Fibroblast of villous mesenchyme (primary cell): ENCODE measurements at regions not wholly inside any gene's neighbourhood (a gene's known extent, or its start where the extent isn't known, plus 50 kb on each side); places are given as distances from the start of the nearest gene placed in this dataset.

Source experiments
- DNase-seq: peaks from one replicate; pipeline ENCODE4 v3.0.0-alpha.2; 2010; ENCODE audit warnings: low read depth
- H3K4me3 ChIP-seq: 2 replicates; pipeline ENCODE4 v1.5.1; 2011; ENCODE audit warnings: low read depth, mild to moderate bottlenecking, low read length
- CTCF ChIP-seq: IDR thresholded peaks from 2 replicates; pipeline ENCODE4 v1.5.1; 2012; ENCODE audit warnings: low read depth, mild to moderate bottlenecking, low read length; ENCODE audit not compliant: insufficient read depth

- H3K4me3 ChIP-seq, result no peak overlapping the region
These were observed 190.2 kb downstream of the RAMP3 start for GRCh38 chr7:45347804-45348203.

GRCh38 chr7:45349090-45349489 is 191.5 kb downstream of the RAMP3 start:
- DNase-seq, result no peak
- TF ChIP-seq CTCF, result no peak
- H3K4me3 ChIP-seq, result no peak overlapping the region

More at GRCh38 chr7:45347804-45348203, 190.2 kb downstream of the RAMP3 start:
- peak; percentile 60 for DNase-seq
- TF ChIP-seq CTCF, result no peak

- no peak for DNase-seq
- TF ChIP-seq CTCF, result no peak
- no peak overlapping the region for H3K4me3 ChIP-seq
These were observed 193.3 kb downstream of the RAMP3 start for GRCh38 chr7:45350896-45351295.

GRCh38 chr7:45358287-45358686 is 200.7 kb downstream of the RAMP3 start:
- no peak for TF ChIP-seq CTCF
- no peak for DNase-seq
- H3K4me3 ChIP-seq, result no peak overlapping the region

GRCh38 chr7:45359250-45359649 is 201.7 kb downstream of the RAMP3 start:
- no peak overlapping the region for H3K4me3 ChIP-seq
- no peak for DNase-seq
- TF ChIP-seq CTCF, result no peak

- H3K4me3 ChIP-seq, result no peak overlapping the region
- DNase-seq, result no peak
- no peak for TF ChIP-seq CTCF
These were observed 202.2 kb downstream of the RAMP3 start for GRCh38 chr7:45359776-45360175.

- DNase-seq, result no peak
- H3K4me3 ChIP-seq, result no peak overlapping the region
- no peak for TF ChIP-seq CTCF
These were observed 206.1 kb downstream of the RAMP3 start for GRCh38 chr7:45363669-45364068.
